AG10803 (cell line): ENCODE measurements at regions not wholly inside any gene's neighbourhood (a gene's known extent, or its start where the extent isn't known, plus 50 kb on each side); places are given as distances from the start of the nearest gene placed in this dataset.

Experiments used
- DNase-seq: peaks from one replicate; pipeline ENCODE4 v3.0.0; 2010; ENCODE audit warnings: low read depth
- H3K4me3 ChIP-seq: 2 replicates; pipeline ENCODE4 v1.5.1; 2011; ENCODE audit warnings: mild to moderate bottlenecking, low read length, control low read depth
- CTCF ChIP-seq: conservative IDR thresholded peaks from 2 replicates; pipeline ENCODE4 v1.5.1; 2011; ENCODE audit warnings: mild to moderate bottlenecking, low read length, control low read depth, inconsistent platforms

- TF ChIP-seq CTCF, result no peak
- H3K4me3 ChIP-seq, result no peak overlapping the region
- peak; percentile 93 for DNase-seq
Observed at GRCh38 chr6:45759472-45759810, 256.2 kb downstream of the CLIC5 start.

DNA sequence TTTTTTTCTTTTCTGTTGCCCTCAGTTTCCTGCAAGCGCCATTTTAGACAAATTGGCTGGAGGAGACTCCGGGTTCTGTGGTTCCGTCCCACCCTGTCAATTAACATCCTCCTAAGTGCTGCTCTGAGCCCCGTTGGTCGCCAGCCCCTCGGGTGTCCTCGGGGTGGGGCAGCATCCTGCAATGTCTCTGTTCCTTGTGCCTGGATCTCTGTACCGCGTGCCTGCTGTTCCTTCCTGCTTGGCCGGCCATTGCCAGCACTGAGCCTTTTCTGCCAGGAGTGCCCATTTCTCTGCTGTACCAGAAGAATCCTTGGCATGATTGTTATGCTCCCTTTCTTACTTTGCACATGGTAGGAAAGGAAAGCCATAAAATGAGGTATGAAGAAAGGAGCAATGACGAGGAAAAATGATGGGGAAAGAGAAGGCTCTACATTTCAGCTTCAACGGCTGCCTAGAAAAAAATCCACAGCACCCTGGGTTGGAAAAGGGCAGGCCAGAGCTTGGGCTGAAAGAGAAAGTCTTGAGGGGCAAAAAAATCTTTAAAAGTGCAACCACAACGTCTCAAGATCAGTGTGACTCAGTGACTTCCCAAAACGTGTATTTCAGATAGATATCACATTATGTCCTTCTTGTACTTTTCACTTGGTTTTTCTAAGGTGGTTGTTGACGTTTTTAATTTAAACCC is 256.7 kb downstream of the CLIC5 start:
- DNase-seq, result peak; percentile 73
- no peak for TF ChIP-seq CTCF
- no peak overlapping the region for H3K4me3 ChIP-seq

DNA sequence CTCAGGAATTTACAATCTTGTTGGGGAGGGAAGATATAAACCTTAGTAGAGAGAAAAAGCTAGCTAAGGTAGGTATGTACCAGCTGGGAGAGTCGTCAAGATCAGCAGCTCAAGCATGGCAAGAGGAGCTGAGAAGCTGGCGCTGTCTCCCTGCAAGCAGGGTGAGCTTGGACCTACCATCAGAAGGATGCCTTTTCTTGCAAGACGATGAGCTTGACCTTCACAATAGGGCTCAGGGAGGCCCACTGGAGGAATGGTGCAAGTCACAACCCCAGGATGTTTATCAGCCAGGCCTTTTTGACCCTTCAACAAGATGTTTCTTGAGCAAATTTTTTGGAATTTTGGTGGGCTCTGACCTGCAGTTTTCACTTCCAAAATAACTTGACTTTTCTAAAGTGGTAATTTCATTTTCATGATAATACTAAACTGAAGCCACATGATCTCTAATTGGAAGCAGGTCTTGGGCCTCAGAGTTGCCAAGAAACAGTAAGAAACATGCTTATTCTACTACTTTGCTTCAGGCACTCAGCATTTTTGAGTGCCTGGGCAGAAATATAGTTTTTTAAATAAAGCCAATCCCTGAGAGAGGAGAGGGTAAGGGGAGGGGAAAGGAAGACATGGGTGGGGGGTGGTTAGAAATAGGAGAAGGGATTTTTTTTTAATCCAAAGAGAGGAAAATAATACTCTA is 258.1 kb downstream of the CLIC5 start:
- TF ChIP-seq CTCF, result no peak
- peak; percentile 78 for DNase-seq

DNA sequence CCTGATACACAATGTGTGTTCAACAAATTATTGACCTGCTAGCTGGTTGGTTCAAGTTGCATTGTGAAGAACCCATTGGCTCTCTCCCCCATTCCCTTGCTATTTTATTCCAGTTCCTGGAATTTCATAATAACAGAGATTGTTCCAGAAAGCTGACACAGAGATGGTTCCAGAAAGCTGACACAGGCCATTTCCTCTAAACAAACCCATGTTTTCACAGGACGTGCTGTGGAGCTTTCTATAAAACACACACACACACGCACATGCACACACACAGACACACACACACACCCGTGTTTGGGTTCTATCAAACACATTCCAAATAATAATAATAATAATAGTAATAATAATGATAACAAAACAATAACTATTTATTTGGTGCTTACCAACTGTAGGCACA is 259.1 kb downstream of the CLIC5 start:
- no peak for TF ChIP-seq CTCF
- H3K4me3 ChIP-seq, result no peak overlapping the region
- DNase-seq, result no peak

More for the DNA sequence above, 258.1 kb downstream of the CLIC5 start:
- H3K4me3 ChIP-seq, result no peak overlapping the region

DNA sequence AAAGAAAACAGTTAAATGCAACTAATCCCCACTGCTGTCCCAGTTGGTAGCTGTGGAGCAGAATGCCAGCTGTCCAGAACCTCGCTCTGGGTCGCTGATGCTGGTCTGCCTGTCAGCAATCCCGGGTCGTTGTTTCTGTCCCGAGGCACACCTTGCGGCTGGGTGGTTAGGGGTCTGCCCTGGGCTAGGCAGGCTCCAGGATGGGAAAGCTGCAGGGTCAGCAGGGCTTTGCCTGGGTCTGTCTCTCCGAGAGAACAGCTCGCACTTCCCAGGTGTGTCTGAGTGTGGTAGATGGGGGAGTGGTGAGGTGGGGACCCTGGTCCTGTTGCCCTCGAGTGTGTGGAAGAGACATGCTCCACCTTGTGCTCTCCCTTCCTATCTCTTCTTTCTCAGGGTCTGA is 261.2 kb downstream of the CLIC5 start:
- no peak for TF ChIP-seq CTCF
- no peak overlapping the region for H3K4me3 ChIP-seq
- no peak for DNase-seq

- H3K4me3 ChIP-seq, result no peak overlapping the region
- DNase-seq, result peak; percentile 82
- no peak for TF ChIP-seq CTCF
Observed at GRCh38 chr6:45746046-45746445, 269.6 kb downstream of the CLIC5 start.

DNA sequence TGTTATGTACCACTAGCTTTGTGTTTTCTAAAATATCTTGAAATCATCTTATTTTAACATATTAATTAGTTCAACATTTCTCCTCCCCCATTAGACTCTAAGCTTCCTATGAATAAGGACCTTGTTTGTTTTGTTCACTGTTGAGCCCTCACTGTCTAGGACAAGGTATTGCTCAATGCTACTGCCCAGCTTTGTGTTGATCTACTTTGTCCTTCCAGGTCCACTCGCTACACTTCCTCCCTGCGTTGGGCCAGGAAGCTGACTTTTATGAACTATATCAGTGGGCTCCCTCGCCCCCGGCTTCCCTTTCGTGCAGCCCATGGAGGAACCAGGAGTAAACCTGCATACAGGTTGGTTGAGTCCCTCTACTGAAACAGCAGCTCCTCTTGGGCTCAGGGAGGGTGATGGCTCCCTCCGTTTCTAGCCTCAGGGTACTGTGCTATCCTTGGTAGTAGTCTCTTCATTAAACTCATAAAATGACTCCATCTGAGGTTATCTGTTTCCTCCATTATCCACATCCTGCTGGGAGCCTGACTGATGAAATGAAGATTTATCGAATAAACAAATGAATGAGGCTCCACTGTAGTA is 272.5 kb downstream of the CLIC5 start:
- no peak overlapping the region for H3K4me3 ChIP-seq
- no peak for TF ChIP-seq CTCF
- DNase-seq, result no peak
